Liver (tissue), 3 donors: ENCODE measurements at regions not wholly inside any gene's neighbourhood (a gene's known extent, or its start where the extent isn't known, plus 50 kb on each side); places are given as distances from the start of the nearest gene placed in this dataset.

Experiments used
- CTCF ChIP-seq: fragments of 150-350 bp; IDR thresholded peaks from 2 replicates; pipeline ENCODE4 v1.5.1; 2017; ENCODE audit warnings: improper control_type of control experiment, low read depth, low read length; ENCODE audit not compliant: missing input control
- EGR1 ChIP-seq, 2 donors: IDR thresholded peaks; 2 replicates each; pipeline ENCODE4 v1.6.1; 2016 to 2018; ENCODE audit warnings: antibody characterized with exemption in 2 of 2, low read depth in 2 of 2
- GABPA ChIP-seq, 2 donors: IDR thresholded peaks in 1 of 2; conservative IDR thresholded peaks in 1 of 2; 2 replicates each; pipeline ENCODE4 v1.6.1; 2016; ENCODE audit warnings: antibody characterized with exemption in 2 of 2, mild to moderate bottlenecking in 1 of 2, moderate library complexity in 1 of 2
- NR2F2 ChIP-seq: IDR thresholded peaks from 2 replicates; pipeline ENCODE4 v1.6.1; 2016; ENCODE audit warnings: antibody characterized with exemption
- REST ChIP-seq: IDR thresholded peaks from 2 replicates; pipeline ENCODE4 v1.6.1; 2016; ENCODE audit warnings: antibody characterized with exemption, mild to moderate bottlenecking
- SP1 ChIP-seq: IDR thresholded peaks from 2 replicates; pipeline ENCODE4 v1.6.1; 2018; ENCODE audit warnings: antibody characterized with exemption, mild to moderate bottlenecking
- TAF1 ChIP-seq: conservative IDR thresholded peaks from 2 replicates; pipeline ENCODE4 v1.6.1; 2016; ENCODE audit warnings: antibody characterized with exemption, mild to moderate bottlenecking
- donor health status: healthy.
- donor health status: healthy.

GRCh38 chr1:199044191-199044590, 405.4 kb downstream of the PTPRC start:
- no peak for TF ChIP-seq CTCF
- TF ChIP-seq REST = no peak
- TF ChIP-seq EGR1 (IDR thresholded peaks at IDR 0.05; ENCODE audit: low read depth in 2 of 2) = no peak
- no peak for TF ChIP-seq NR2F2
- TF ChIP-seq GABPA (IDR thresholded peaks at IDR 0.05 in 1 of 2, conservative IDR thresholded peaks at IDR 0.05 in 1 of 2) = no peak
- TF ChIP-seq TAF1 = no peak
- no peak for TF ChIP-seq SP1
